ENCODE measurements at regions not wholly inside any gene's neighbourhood (a gene's known extent, or its start where the extent isn't known, plus 50 kb on each side); places are given as distances from the start of the nearest gene placed in this dataset.

GRCh38 chr5:65068410-65068809, 299.7 kb downstream of the CWC27 start:
- no peak for DNase-seq
- in situ Hi-C loops (cut with MboI; ENCODE audit: low pct_unique_long_range_greater_than_20kb, low sequenced_read_pairs), result no loop called here

DNA sequence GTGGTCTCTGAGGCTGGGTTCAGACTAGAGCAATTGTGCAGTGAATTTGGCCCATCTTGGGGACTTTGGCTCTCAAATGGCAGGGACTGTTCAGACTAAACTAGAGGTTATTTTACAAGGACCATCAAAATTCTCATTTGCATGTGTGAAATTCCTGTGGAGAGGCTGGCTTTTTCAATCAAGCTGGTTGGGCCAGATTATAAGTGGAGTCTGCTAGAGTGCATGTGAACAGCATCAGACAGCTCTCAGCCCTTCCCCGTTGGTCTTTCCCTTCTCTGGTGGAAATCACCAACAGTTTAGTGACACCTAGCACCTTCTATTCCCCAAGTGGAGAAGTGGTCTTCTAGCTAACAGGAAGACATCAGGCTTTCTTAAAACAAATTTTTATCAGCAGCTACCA, 301.3 kb downstream of the CWC27 start:
- in situ Hi-C loops (cut with MboI; ENCODE audit: low pct_unique_long_range_greater_than_20kb, low sequenced_read_pairs), result no loop called here
- DNase-seq, result no peak

DNA sequence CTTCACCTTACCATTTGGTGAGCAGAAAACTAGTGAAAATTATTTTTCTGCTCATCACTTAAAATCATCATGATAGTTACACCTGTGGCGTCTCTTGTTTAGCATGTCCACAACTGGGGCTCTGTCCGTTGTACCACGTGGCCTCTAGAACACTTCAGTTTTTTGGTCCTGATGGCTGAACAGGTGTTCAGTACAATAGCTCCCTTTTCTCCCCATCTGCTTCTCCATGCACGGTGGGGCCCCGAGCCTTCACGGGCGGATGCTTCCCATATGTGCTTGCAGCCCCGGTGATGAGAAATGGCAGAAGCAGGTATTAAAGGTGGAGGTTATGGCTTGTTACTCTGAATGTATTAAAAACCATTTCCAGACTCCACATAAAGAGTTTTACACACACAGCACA, 304.1 kb downstream of the CWC27 start:
- in situ Hi-C loops (cut with MboI; ENCODE audit: low pct_unique_long_range_greater_than_20kb, low sequenced_read_pairs), result no loop called here
- DNase-seq, result no peak

GRCh38 chr5:65073250-65073661, 304.5 kb downstream of the CWC27 start:
- in situ Hi-C loops (cut with MboI; ENCODE audit: low pct_unique_long_range_greater_than_20kb, low sequenced_read_pairs), result no loop called here
- no peak for DNase-seq

- no peak for DNase-seq
- in situ Hi-C loops (cut with MboI; ENCODE audit: low pct_unique_long_range_greater_than_20kb, low sequenced_read_pairs), result loop anchor here (25.0 kb wide), 1 partner anchor 412 kb away; the partner anchor contains the start of gene ADAMTS6
These were observed 307.0 kb downstream of the CWC27 start for GRCh38 chr5:65075623-65076250.

DNA sequence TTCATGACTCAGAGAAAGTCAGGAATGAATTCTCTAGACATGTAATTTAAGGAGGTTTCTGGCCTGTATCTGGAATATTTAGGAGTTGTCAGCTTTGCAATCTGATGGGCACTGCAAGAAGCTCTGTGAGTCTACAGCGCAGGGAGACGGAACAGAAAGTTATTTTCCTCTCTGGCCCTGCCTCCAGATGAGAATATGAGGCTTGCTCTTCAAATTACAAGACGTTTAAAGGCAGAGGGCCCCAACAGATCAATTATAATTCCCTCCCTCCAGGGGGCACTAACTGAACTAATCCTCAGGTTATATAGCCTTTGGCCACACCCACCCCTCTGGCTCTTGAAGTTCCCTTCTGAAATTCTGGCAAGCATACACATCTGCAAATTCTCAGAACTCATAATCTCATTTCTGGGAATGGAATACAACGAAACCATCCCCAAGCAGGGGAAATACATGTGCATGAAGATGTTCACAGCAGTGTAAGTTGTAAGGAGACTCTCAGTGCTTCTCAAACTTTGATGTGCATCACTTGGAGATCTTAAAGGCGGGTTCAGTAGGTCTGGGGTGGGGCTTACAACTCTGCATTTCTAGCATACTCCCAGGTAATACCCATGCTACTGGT, 307.6 kb downstream of the CWC27 start:
- in situ Hi-C loops (cut with MboI; ENCODE audit: low pct_unique_long_range_greater_than_20kb, low sequenced_read_pairs), result loop anchor here (25.0 kb wide), 1 partner anchor 411 kb away; the partner anchor contains the start of gene ADAMTS6
- DNase-seq, result peak; percentile 94

- DNase-seq, result no peak
- in situ Hi-C loops (cut with MboI; ENCODE audit: low pct_unique_long_range_greater_than_20kb, low sequenced_read_pairs), result loop anchor here (25.0 kb wide), 1 partner anchor 410 kb away; the partner anchor contains the start of gene ADAMTS6
These were observed 308.9 kb downstream of the CWC27 start for GRCh38 chr5:65077653-65078052.

DNA sequence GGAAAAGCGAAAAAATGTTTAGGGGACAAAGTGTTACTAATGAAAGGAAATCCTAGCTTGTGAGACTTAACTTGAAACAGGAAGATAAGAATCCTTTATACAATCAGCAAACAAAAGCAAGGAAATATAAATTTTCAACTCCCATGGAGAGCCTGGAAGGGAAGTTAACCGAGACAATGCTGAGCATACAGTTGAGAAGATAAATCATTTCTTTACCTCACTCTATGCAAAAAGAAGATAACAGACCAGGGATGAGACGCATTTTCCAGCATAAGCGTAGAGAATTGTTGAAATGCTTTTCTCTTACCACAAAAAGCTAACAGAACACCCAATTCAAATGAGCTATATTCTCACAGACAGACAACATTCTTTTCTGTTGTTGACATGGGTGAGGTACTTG, 309.6 kb downstream of the CWC27 start:
- in situ Hi-C loops (cut with MboI; ENCODE audit: low pct_unique_long_range_greater_than_20kb, low sequenced_read_pairs), result loop anchor here (25.0 kb wide), 1 partner anchor 409 kb away; the partner anchor contains the start of gene ADAMTS6
- DNase-seq, result no peak

- in situ Hi-C loops (cut with MboI; ENCODE audit: low pct_unique_long_range_greater_than_20kb, low sequenced_read_pairs), result loop anchor here (25.0 kb wide), 1 partner anchor 406 kb away; the partner anchor contains the start of gene ADAMTS6
- DNase-seq, result no peak
These were observed 312.3 kb downstream of the CWC27 start for GRCh38 chr5:65081071-65081470.

DNA sequence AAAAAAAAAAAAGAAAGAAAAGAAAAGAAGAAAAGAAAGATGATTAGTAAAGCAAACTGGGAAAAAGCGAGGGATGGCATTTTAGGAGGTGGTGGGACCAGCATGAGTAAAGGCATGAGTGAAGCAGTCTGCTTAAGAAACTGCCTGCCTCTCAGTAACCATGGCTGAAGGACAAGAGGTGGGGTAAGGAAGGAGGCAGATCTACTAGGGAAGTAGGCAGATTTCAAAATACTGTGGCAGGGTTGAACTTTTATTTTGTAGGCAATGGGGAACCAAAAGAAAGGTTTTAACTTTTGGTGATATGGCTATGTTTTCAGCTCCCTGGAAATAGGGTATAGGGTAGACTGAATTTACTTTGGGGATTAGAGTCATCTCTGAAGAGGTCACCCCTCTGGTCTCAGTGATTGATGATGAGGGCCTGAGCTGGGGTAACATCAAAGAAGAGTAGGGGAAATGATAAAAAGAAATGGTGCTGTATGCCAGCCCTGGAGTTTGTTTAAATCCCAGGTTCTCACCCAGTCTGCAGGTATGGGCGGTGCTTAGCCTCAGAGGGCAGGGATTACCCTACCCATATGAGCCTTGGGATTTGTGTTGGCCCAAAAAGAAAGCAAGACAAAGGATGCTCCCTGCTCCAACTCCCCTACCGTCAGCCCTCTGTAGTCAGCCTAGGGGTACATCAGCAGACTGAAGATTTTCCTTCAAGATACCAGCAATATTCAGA, 316.2 kb downstream of the CWC27 start:
- DNase-seq, result no peak
- in situ Hi-C loops (cut with MboI; ENCODE audit: low pct_unique_long_range_greater_than_20kb, low sequenced_read_pairs), result loop anchor here (25.0 kb wide), 1 partner anchor 402 kb away; the partner anchor contains the start of gene ADAMTS6

DNA sequence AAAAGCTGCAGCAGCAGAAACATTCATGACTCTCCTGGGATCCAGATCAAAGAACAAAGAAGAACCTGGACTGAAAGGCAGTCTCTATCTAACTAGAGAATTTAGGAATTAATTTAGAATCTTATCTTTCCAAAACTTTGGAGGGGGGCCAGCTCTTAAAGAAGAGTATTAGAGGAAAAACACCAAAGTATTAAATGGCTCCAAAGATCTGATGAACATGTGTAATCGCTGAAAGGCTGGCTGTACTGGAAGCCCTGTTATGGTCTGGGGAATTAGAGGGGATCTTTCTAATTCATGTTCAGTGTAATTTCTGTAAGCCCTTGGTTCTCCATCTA, 316.8 kb downstream of the CWC27 start:
- in situ Hi-C loops (cut with MboI; ENCODE audit: low pct_unique_long_range_greater_than_20kb, low sequenced_read_pairs), result loop anchor here (25.0 kb wide), 1 partner anchor 402 kb away; the partner anchor contains the start of gene ADAMTS6
- no peak for DNase-seq

- in situ Hi-C loops (cut with MboI; ENCODE audit: low pct_unique_long_range_greater_than_20kb, low sequenced_read_pairs), result loop anchor here (25.0 kb wide), 1 partner anchor 401 kb away; the partner anchor contains the start of gene ADAMTS6
- no peak for DNase-seq
These were observed 317.6 kb downstream of the CWC27 start for GRCh38 chr5:65086234-65086890.

DNA sequence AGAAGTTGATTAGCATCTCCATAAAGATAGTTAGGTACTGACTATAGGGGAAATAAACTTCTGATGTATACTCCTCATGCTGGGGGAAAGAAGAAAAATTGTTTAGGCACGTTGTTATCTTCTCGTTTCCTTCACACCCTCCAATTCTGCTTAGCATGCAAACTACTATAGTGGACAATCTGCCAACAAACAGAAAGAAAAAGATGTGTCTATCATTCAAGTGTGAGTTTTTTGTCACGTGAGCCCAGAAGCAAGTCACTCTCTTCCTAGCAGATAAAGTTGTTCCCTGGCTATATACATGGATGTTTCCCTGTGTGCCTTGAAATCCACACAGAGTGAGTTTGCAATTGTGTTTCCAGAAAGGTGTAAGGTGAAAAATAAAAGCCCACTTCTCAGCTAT, 318.4 kb downstream of the CWC27 start:
- in situ Hi-C loops (cut with MboI; ENCODE audit: low pct_unique_long_range_greater_than_20kb, low sequenced_read_pairs), result loop anchor here (25.0 kb wide), 1 partner anchor 400 kb away; the partner anchor contains the start of gene ADAMTS6
- no peak for DNase-seq

DNA sequence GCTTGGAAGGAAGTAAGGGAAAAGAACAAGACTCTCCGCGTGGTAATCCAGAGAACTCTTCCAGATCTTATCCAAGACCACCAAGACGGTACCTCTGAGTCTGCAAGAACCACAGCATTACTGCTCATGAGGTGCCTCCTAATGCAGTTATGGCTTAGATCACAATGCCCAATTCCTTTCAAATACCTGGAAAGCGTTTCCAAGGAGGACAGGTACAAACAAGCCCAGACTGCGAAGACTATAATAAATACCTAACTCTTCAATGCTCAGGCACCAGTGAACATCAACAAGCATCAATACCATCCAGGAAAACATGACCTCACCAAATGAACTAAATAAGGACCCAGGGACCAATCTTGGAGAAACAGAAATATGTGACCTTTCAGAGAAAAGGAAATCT, 325.5 kb downstream of the CWC27 start:
- in situ Hi-C loops (cut with MboI; ENCODE audit: low pct_unique_long_range_greater_than_20kb, low sequenced_read_pairs), result loop anchor here (25.0 kb wide), 1 partner anchor 393 kb away; the partner anchor contains the start of gene ADAMTS6
- DNase-seq, result no peak

DNA sequence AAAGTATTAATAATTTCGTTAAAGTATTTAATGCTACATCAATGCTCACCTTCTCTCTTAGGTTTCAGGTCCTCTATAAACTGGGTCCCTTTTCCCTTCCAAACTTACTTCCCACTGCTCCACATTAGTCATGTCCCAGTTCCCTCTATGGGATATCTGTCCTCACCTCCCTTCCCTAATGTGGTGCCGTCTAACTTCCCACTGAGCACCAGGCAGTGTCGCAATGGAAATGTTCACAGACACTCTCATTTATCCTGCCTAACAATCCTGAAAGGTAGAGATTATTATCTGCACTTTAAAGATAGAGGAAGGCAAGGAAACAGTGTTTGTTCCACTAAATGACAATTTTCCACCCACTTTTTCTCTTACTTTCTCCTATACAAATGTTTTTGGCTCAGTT, 329.7 kb downstream of the CWC27 start:
- DNase-seq, result no peak
- in situ Hi-C loops (cut with MboI; ENCODE audit: low pct_unique_long_range_greater_than_20kb, low sequenced_read_pairs), result loop anchor here (25.0 kb wide), 1 partner anchor 389 kb away; the partner anchor contains the start of gene ADAMTS6

All from KBM-7 (cell line).